GM10248 (cell line): ENCODE measurements at regions not wholly inside any gene's neighbourhood (a gene's known extent, or its start where the extent isn't known, plus 50 kb on each side); places are given as distances from the start of the nearest gene placed in this dataset.

Source experiments
- CTCF ChIA-PET: fragments of 300-600 bp; sonication (Branson Sonifier 250); formaldehyde crosslinking; extraction: SDS; loops from one replicate; lab custom pipeline; 2021; ENCODE audit warnings: antibody characterized with exemption; lab: Yijun Ruan, JAX
- POLR2A ChIA-PET: fragments of 350-650 bp; sonication (Branson Sonifier 250); formaldehyde crosslinking; extraction: SDS; loops from one replicate; lab custom pipeline; 2020; ENCODE audit warnings: antibody characterized with exemption; lab: Yijun Ruan, JAX
- DNase-seq: peaks from one replicate; pipeline ENCODE4 v3.0.0; 2012; ENCODE audit errors: extremely low spot score
- CTCF ChIP-seq: IDR thresholded peaks from 2 replicates; pipeline ENCODE4 v1.5.1; 2012; ENCODE audit warnings: mild to moderate bottlenecking, low read depth; ENCODE audit errors: extremely low read depth, missing control alignments, control extremely low read depth

DNA sequence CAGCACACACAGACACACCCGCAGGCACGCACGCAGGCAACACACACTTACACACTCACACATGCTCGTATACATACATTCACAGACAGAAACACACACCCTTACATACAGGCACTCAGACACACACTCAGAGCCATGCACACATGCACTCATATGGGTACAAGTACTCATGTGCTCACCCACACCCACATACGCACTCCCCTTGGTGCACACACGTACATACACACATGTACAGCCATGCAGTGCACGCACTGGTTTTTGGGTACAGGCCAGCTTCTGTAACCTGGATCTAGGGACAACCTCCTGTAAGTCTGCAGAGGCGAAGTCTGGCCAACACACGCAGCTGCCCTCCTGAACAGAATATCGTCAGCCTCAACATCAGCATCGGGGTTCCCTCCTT is 221.3 kb upstream of the RTL1 start:
- no peak for TF ChIP-seq CTCF
- CTCF ChIA-PET, result no interaction called here
- POLR2A ChIA-PET, result no interaction called here
- no peak for DNase-seq

DNA sequence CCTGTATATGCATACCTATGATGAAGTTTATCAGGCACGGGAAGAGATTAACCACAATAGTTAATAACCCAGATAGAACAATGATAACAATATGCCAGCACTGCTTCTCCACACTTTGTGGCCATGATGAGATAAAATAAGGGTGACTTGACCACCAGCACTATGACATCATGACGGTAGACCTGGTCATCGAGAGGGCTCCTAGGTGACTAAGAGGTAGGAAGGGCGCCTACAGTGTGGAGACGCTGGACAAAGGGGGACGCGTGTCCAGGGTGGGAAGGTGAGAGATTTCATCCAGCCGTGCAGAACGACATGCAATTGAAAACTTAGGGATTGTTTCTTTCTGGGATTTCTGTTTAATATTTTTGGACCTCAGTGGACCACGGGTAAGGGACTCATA is 221.8 kb upstream of the RTL1 start:
- no peak for TF ChIP-seq CTCF
- ChIA-PET POLR2A (no interaction called here), CTCF (no interaction called here)
- no peak for DNase-seq

DNA sequence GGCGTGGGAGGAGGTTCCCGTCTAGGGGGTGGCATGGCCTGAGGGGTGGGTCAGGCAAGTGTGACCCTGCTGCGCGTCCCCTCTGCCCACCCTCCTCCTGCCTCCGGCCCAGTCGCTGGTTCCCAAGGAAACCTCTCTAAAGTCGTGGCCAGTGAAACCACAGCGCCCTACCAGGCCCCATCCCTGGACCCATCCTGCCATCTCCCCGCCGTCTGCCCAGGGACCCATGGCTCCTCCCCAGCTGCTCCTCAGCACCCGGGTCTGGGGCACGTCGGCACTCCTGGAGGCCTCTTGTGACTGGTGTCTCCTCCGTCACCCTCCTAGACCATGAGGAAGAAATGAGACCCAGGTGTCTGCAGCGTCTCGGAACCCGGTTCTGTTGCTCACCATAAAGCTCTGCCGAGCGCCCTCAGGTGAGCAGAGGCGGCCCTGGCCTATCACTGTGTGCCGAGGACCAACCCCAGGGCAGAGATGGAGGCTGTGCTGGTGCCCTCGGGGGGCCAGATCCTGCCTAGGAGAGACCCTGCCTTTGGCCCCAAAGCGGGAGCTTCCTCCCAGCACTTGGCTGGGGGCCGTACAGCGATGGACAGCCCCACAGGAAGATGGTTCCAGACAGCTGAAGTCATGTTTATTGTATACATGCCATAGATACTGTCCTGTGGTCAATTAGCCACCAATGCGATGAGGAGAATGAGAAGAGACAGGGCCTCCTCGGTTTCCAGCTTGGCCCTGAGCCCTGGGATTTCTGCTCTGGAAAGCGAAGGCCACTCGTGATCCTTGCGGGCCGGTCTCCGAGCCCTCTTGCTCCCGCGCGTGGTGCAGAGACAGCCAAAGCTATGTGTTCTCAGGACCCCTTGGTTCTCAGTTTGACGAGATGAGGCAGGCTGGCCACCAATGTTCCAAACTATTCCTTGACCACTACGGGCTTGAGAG is 222.5 kb upstream of the RTL1 start:
- DNase-seq, result no peak
- TF ChIP-seq CTCF, result no peak
- POLR2A ChIA-PET, result no interaction called here
- CTCF ChIA-PET, result no interaction called here

- DNase-seq, result no peak
- TF ChIP-seq CTCF, result no peak
- ChIA-PET POLR2A (no interaction called here), CTCF (no interaction called here)
Observed at GRCh38 chr14:101126731-101127130, 223.2 kb upstream of the RTL1 start.

DNA sequence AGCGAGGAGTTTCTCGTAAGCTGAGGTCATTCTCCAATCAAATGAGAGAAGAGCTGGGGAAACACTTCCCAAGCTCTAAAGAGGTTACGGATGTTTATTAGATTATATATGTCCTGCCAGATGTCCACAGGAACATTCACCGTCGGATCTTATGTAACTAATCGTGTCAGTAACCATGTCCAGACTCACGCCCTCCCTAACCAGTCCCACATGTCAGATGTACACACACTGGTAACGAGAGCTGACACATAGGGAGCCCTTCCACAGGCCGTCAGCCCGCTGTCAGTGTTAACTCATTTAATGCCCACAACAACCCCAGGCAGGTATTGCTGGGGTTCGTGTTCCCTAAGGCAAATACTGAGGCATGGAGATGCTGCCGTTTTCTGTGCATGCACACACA is 223.7 kb upstream of the RTL1 start:
- DNase-seq, result no peak
- CTCF ChIA-PET, result no interaction called here

More for the DNA sequence above, 223.7 kb upstream of the RTL1 start:
- POLR2A ChIA-PET, result no interaction called here
- no peak for TF ChIP-seq CTCF
